Esophagus squamous epithelium (tissue), 5 donors: ENCODE measurements at regions not wholly inside any gene's neighbourhood (a gene's known extent, or its start where the extent isn't known, plus 50 kb on each side); places are given as distances from the start of the nearest gene placed in this dataset.

ENCODE experiments used
- DNase-seq: peaks from one replicate; lab custom pipeline; 2025; lab: John Stamatoyannopoulos, UW
- H3K27ac ChIP-seq, 4 donors: fragments of 200-600 bp; sonication (generic); one replicate each; pipeline ENCODE4 v1.5.1; 2016 to 2019; ENCODE audit warnings: mild to moderate bottlenecking in 1 of 4
- H3K27me3 ChIP-seq, 4 donors: fragments of 200-600 bp; sonication (generic); 1 replicate in 3 of 4; 2 replicates in 1 of 4; pipeline versions ENCODE4 v1.5.1 to v1.6.0; 2017 to 2021; ENCODE audit warnings: antibody characterized with exemption in 1 of 4
- H3K36me3 ChIP-seq, 3 donors: fragments of 200-600 bp; sonication (generic); one replicate each; pipeline ENCODE4 v1.5.1; 2016 to 2019
- H3K4me1 ChIP-seq, 3 donors: fragments of 200-600 bp; sonication (generic); one replicate each; pipeline ENCODE4 v1.5.1; 2017 to 2019
- H3K4me3 ChIP-seq, 4 donors: fragments of 200-600 bp; sonication (generic); 1 replicate in 3 of 4; 2 replicates in 1 of 4; pipeline ENCODE4 v1.5.1; 2016 to 2019; ENCODE audit warnings: mild to moderate bottlenecking in 2 of 4, moderate library complexity in 1 of 4
- H3K9me3 ChIP-seq, 3 donors: fragments of 200-600 bp; sonication (generic); one replicate each; pipeline ENCODE4 v1.5.1; 2016 to 2019
- POLR2A ChIP-seq, 4 donors: fragments of 450-650 bp; IDR thresholded peaks; one replicate each; pipeline ENCODE4 v1.6.1; 2017; ENCODE audit warnings: antibody characterized with exemption in 4 of 4, mild to moderate bottlenecking in 4 of 4, moderate library complexity in 3 of 4
- WGBS, 2 donors: methylation state at CpG; one replicate each; pipeline ENCODE4 v1.1.5; 2018; 5-methylcytosine and 5-hydroxymethylcytosine counted together
- intact Hi-C: fragments of 100-400 bp; cut with DNase I; formaldehyde crosslinking; loops from one replicate; pipeline ENCODE4 v1.15.0; 2022
- TF ChIP-seq, protein P1 (sequence below), 6 experiments: fragments of 450-650 bp in 4 of 6; fragments of 200-600 bp in 2 of 6; sonication (generic) in 2 of 6; IDR thresholded peaks; one replicate each; pipeline ENCODE4 v1.5.1; 2016 to 2019; ENCODE audit warnings: antibody characterized with exemption in 6 of 6, mild to moderate bottlenecking in 4 of 6, moderate library complexity in 4 of 6
- donor health status: DM: yes; HTN: yes; CAD: no.

DNA sequence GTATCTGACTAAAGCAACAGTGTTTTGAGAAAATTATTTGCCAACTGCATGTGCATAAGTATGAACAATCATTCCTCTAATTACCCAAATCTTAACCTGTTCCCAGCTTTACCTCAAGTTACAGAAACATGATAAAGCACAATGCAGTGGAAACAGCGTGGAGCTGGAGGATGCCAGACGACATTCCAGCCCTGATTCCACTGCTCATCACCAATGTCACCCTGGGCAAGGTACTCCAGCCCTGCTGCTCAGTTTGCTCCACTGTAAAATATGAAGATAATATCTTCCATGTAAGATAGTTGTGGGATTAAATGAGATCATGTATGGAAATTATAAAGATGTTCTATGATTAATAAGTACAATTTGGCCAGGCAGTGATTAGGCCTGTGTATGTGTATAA lies 50.4 kb upstream of the ODAD2 start:
- Histone ChIP-seq H3K27me3 (no peaks in the 10 kb centered on the region), H3K27ac (no peak overlapping the region), H3K4me1 (peaks cover 0 to 4% (median 0%) of the 10 kb centered on the region in 3 donors), H3K36me3 (no peaks in the 10 kb centered on the region), H3K4me3 (no peak overlapping the region), H3K9me3 (no peaks in the 10 kb centered on the region)
- intact Hi-C loops, result no loop called here
- no peak for DNase-seq
- WGBS, 2 donors, result 64 to 94% methylated on average over 2 of the region's 2 CpGs
- TF ChIP-seq POLR2A (IDR thresholded peaks at IDR 0.05), result no peak
- TF ChIP-seq, protein P1, sequence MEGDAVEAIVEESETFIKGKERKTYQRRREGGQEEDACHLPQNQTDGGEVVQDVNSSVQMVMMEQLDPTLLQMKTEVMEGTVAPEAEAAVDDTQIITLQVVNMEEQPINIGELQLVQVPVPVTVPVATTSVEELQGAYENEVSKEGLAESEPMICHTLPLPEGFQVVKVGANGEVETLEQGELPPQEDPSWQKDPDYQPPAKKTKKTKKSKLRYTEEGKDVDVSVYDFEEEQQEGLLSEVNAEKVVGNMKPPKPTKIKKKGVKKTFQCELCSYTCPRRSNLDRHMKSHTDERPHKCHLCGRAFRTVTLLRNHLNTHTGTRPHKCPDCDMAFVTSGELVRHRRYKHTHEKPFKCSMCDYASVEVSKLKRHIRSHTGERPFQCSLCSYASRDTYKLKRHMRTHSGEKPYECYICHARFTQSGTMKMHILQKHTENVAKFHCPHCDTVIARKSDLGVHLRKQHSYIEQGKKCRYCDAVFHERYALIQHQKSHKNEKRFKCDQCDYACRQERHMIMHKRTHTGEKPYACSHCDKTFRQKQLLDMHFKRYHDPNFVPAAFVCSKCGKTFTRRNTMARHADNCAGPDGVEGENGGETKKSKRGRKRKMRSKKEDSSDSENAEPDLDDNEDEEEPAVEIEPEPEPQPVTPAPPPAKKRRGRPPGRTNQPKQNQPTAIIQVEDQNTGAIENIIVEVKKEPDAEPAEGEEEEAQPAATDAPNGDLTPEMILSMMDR (IDR thresholded peaks at IDR 0.05), result no peak
